ENCODE measurements at regions not wholly inside any gene's neighbourhood (a gene's known extent, or its start where the extent isn't known, plus 50 kb on each side); places are given as distances from the start of the nearest gene placed in this dataset.

DNA sequence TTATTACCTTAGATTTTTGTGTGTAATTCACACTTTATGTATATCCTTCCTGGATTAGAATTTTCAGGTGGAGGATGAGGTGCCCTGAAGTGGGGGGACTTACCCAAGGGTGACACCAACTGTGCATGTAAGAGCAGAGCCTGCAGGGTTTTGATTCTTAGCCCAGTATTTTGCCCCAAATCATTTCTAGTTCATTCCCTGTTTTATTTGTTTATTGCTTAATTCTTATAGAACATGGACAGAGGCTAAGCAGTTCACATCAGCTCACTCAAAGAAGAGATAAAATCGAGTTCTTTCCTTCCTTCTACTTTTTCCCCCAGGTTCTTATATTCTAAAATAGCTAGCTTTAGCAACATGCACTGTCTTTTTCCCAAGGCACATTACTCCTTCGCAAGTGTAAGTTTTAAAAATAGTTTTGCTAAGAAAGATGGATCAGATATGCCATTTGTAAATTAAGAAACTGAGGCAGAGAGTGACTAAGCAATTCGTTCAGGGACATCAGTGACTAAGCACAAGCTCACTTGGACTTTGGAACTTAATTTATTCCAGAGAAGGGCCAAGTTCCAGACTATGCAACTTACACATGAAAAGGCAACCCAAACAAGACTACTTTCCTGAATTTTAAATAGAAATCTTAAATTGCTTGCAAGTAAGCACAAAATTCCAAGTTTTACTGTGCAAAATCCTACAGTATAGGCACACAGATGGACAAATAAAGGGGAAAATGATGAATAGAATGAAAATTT, 427.9 kb upstream of the POU3F3 start:
- H3K9me3 Mint-ChIP-seq, result no peaks in the 10 kb centered on the region
- peaks cover 7% of the 10 kb centered on the region for H3K27me3 Mint-ChIP-seq
- no peaks in the 10 kb centered on the region for H3K4me1 Mint-ChIP-seq
- no peak overlapping the region for H3K4me3 Mint-ChIP-seq
- no peak overlapping the region for H3K27ac Mint-ChIP-seq
- no peaks in the 10 kb centered on the region for H3K36me3 Mint-ChIP-seq

DNA sequence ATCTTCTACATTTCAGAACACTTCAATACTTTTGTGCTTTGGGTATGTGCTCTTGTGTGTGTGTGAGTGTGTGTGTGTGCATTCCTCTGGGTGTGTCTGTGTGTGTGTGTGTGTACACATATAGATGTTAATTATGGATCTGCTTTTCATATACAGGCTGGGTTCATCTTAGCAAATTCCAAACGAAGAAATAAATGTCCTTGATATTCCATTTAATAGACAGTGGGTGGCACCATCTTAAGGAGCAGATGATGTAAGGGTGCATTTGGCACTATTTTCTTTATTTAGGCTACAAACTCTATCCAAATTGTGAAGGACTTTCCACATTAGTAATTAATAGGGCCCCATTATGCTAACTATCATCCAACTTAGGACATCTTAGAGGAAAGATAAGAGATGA, 425.8 kb upstream of the POU3F3 start:
- peaks cover 11% of the 10 kb centered on the region for H3K27me3 Mint-ChIP-seq
- H3K4me3 Mint-ChIP-seq, result no peak overlapping the region
- no peaks in the 10 kb centered on the region for H3K36me3 Mint-ChIP-seq
- H3K9me3 Mint-ChIP-seq, result no peaks in the 10 kb centered on the region
- no peaks in the 10 kb centered on the region for H3K4me1 Mint-ChIP-seq
- no peak overlapping the region for H3K27ac Mint-ChIP-seq

DNA sequence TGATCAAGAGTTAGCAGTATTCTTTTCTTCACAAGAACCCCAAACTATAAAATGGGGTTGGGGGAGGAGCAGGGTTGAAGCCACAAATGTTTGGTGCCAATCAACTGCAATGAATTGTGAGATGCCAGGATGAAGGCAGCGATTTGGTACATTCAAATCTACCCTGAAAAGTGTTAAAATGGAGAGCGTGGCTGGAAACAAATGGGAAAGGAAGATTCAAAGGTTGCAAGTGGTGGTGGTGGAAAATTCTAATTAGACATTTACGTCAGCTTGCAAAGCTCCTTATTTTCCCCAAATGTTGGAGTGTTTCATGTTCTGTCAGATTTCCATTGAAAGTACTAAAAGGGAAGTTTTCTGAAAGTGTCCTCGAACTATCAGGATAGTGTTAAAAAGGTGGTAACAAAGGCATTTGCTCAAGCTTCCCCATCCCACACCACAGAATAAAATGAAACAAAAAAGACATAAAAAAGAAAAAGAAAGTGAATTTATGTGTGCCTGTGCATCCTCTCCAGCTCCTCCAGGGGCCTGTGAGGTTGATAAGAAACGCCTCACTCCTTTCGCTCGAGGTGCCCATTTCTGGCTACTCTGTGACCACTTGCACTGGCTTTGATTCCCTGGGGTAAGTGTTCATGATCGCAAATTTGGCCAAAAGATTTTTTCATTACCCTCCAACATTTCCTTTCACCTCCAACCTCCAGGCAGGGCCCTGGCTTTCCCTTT, 424.1 kb upstream of the POU3F3 start:
- H3K9me3 Mint-ChIP-seq, result no peaks in the 10 kb centered on the region
- no peaks in the 10 kb centered on the region for H3K36me3 Mint-ChIP-seq
- no peak overlapping the region for H3K27ac Mint-ChIP-seq
- no peak overlapping the region for H3K4me3 Mint-ChIP-seq
- peaks cover 5% of the 10 kb centered on the region for H3K4me1 Mint-ChIP-seq
- H3K27me3 Mint-ChIP-seq, result peaks cover 17% of the 10 kb centered on the region

GRCh38 chr2:104430359-104430740, 423.6 kb upstream of the POU3F3 start:
- Mint-ChIP-seq H3K27ac (no peak overlapping the region), H3K4me3 (no peak overlapping the region), H3K4me1 (peaks cover 5% of the 10 kb centered on the region), H3K36me3 (no peaks in the 10 kb centered on the region), H3K27me3 (peaks cover 18% of the 10 kb centered on the region), H3K9me3 (no peaks in the 10 kb centered on the region)

GRCh38 chr2:104430852-104431251, 423.1 kb upstream of the POU3F3 start:
- Mint-ChIP-seq H3K27me3 (peaks cover 19% of the 10 kb centered on the region), H3K4me3 (no peak overlapping the region), H3K27ac (no peak overlapping the region), H3K4me1 (peaks cover 5% of the 10 kb centered on the region), H3K36me3 (no peaks in the 10 kb centered on the region), H3K9me3 (no peaks in the 10 kb centered on the region)

- Mint-ChIP-seq H3K27ac (no peak overlapping the region), H3K27me3 (peaks cover 17% of the 10 kb centered on the region), H3K36me3 (no peaks in the 10 kb centered on the region), H3K4me3 (no peak overlapping the region), H3K9me3 (no peaks in the 10 kb centered on the region), H3K4me1 (peaks cover 5% of the 10 kb centered on the region)
Observed at GRCh38 chr2:104431701-104432121, 422.2 kb upstream of the POU3F3 start.

DNA sequence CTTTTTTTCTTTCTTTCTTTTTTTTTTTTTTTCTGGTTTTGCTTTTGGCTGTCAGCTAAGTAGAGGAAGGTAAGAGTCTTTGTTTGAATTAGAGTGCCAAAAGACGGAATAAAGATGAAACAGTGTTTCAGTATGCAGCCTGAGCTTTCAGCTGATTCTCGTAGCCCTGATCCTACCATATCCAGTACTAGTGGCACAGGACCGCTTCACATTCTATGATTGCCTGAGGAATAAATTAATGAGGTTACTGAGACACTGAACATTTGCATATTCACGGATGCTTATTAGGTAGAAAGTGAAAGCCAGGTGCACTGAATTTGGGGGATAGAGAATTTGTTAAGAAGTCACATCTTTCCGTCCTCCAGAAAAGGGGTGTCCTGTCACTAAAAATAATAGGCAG, 421.5 kb upstream of the POU3F3 start:
- H3K4me3 Mint-ChIP-seq, result no peak overlapping the region
- no peaks in the 10 kb centered on the region for H3K9me3 Mint-ChIP-seq
- no peak overlapping the region for H3K27ac Mint-ChIP-seq
- no peaks in the 10 kb centered on the region for H3K36me3 Mint-ChIP-seq
- H3K27me3 Mint-ChIP-seq, result peaks cover 14% of the 10 kb centered on the region
- peaks cover 5% of the 10 kb centered on the region for H3K4me1 Mint-ChIP-seq

DNA sequence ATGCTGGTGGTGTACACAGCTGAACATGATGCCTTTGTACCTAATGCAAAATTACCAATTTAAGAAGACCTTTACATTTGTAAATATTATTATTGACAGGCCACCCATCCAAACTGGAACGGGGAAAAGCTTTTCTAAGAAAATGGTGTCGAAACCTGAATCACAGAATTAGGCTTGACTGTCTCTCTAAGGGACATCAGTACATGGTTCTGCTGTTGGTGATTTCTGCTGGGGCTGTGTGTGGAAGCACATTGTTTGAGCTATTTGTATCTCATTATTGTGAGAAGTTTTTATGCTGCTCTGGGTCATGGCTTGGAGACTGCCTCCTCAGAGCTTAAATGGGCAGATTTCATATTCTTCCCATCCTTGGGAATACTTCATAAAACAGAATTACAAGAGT, 420.9 kb upstream of the POU3F3 start:
- Mint-ChIP-seq H3K9me3 (no peaks in the 10 kb centered on the region), H3K4me1 (peaks cover 5% of the 10 kb centered on the region), H3K27me3 (peaks cover 12% of the 10 kb centered on the region), H3K36me3 (no peaks in the 10 kb centered on the region), H3K27ac (no peak overlapping the region), H3K4me3 (no peak overlapping the region)

- Mint-ChIP-seq H3K4me1 (peaks cover 5% of the 10 kb centered on the region), H3K9me3 (no peaks in the 10 kb centered on the region), H3K27me3 (peaks cover 12% of the 10 kb centered on the region), H3K27ac (no peak overlapping the region), H3K4me3 (no peak overlapping the region), H3K36me3 (no peaks in the 10 kb centered on the region)
Observed at GRCh38 chr2:104433657-104434056, 420.3 kb upstream of the POU3F3 start.

DNA sequence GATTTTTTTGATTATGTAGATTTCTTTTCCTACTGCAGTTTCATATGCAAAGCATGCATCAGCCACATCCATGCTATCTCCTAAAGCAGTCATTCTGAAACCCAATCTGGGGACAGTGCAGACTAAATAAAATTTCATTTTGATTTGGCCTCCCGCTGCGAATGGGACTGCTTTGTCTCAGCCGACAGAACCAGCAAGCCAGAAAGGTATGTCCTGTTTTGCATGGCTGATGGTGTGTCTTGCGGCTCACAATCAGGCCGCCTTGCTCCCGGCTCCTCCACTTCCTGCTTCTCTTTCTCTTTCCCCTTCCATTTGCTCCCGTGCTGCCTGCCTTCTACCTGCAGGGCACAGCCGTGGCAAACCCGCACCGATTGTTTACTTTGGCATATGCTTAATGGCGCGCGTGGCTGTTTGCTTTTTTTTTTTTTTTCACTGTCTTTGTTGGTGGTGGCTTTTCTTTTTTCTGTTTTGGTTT, 419.6 kb upstream of the POU3F3 start:
- no peaks in the 10 kb centered on the region for H3K36me3 Mint-ChIP-seq
- no peak overlapping the region for H3K4me3 Mint-ChIP-seq
- H3K27me3 Mint-ChIP-seq, result peaks cover 12% of the 10 kb centered on the region
- H3K9me3 Mint-ChIP-seq, result no peaks in the 10 kb centered on the region
- H3K4me1 Mint-ChIP-seq, result peaks cover 5% of the 10 kb centered on the region
- H3K27ac Mint-ChIP-seq, result no peak overlapping the region

GRCh38 chr2:104434966-104435365, 418.9 kb upstream of the POU3F3 start:
- no peaks in the 10 kb centered on the region for H3K36me3 Mint-ChIP-seq
- H3K4me3 Mint-ChIP-seq, result no peak overlapping the region
- H3K9me3 Mint-ChIP-seq, result no peaks in the 10 kb centered on the region

DNA sequence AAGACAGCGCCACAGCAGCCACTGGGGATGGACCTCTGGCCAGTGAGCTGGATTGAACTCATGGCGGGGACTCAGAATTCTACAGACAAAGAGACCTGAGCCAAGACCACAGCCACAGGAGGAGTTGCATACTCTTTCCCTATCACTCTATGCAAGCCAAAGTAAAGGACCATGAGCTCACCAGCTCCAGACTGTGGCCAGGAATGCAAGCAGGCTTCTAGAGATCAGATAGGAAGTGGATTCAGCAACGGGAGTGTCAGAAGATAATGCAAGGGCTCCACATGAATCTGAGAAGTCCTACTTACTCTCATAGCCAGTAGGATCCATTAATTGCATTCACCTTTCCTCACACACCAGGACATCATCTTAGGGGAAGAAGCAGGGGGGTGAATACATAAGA, 415.4 kb upstream of the POU3F3 start:
- Mint-ChIP-seq H3K4me1 (peaks cover 5% of the 10 kb centered on the region), H3K36me3 (no peaks in the 10 kb centered on the region), H3K27ac (no peak overlapping the region), H3K4me3 (no peak overlapping the region), H3K27me3 (peaks cover 8% of the 10 kb centered on the region), H3K9me3 (no peaks in the 10 kb centered on the region)

More at GRCh38 chr2:104434966-104435365, 418.9 kb upstream of the POU3F3 start:
- peaks cover 5% of the 10 kb centered on the region for H3K4me1 Mint-ChIP-seq
- H3K27me3 Mint-ChIP-seq, result peaks cover 12% of the 10 kb centered on the region
- H3K27ac Mint-ChIP-seq, result no peak overlapping the region

- no peak overlapping the region for H3K27ac Mint-ChIP-seq
- no peak overlapping the region for H3K4me3 Mint-ChIP-seq
- H3K9me3 Mint-ChIP-seq, result no peaks in the 10 kb centered on the region
Observed at GRCh38 chr2:104443145-104443544, 410.8 kb upstream of the POU3F3 start.

GRCh38 chr2:104444392-104444791, 409.5 kb upstream of the POU3F3 start:
- peaks cover 20% of the 10 kb centered on the region for H3K4me1 Mint-ChIP-seq
- no peak overlapping the region for H3K27ac Mint-ChIP-seq
- no peaks in the 10 kb centered on the region for H3K9me3 Mint-ChIP-seq
- no peaks in the 10 kb centered on the region for H3K27me3 Mint-ChIP-seq
- H3K36me3 Mint-ChIP-seq, result no peaks in the 10 kb centered on the region
- no peak overlapping the region for H3K4me3 Mint-ChIP-seq

More at GRCh38 chr2:104443145-104443544, 410.8 kb upstream of the POU3F3 start:
- Mint-ChIP-seq H3K27me3 (no peaks in the 10 kb centered on the region), H3K4me1 (peaks cover 10% of the 10 kb centered on the region), H3K36me3 (no peaks in the 10 kb centered on the region)

DNA sequence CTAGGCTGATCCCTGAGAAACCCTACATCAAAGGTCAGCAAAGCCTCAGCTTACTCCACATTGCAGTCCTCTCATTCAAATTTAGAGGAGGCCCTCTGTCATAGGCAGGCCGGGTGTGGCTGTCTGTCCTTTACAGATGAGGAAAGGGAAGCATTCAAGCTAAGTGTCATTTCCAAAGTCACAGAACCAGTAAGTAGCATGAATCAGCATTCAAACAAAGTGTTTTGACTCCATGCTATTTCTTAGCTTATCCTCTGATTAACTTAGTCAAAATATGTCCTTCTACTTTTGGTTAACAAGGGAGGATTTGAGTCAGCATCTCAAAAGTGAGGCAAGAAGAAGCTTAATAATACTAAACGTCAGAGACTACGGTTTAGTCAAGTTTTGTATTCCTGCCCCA, 409.0 kb upstream of the POU3F3 start:
- Mint-ChIP-seq H3K27me3 (no peaks in the 10 kb centered on the region), H3K36me3 (no peaks in the 10 kb centered on the region), H3K4me1 (peaks cover 20% of the 10 kb centered on the region), H3K9me3 (no peaks in the 10 kb centered on the region), H3K27ac (no peak overlapping the region), H3K4me3 (no peak overlapping the region)

- peak overlapping the region; percentile 60 for H3K4me3 Mint-ChIP-seq
- H3K36me3 Mint-ChIP-seq, result no peaks in the 10 kb centered on the region
- peaks cover 20% of the 10 kb centered on the region for H3K4me1 Mint-ChIP-seq
- H3K27me3 Mint-ChIP-seq, result no peaks in the 10 kb centered on the region
- H3K9me3 Mint-ChIP-seq, result no peaks in the 10 kb centered on the region
- no peak overlapping the region for H3K27ac Mint-ChIP-seq
Observed at GRCh38 chr2:104447831-104448434, 406.0 kb upstream of the POU3F3 start.

All from activated naive CD4-positive, alpha-beta T cell treated with anti-CD3 and anti-CD28 coated beads, Interleukin-2, amount 50 U/mL, for 24 hours (primary cell).